IPS DF 6.9 (cell line): ENCODE measurements at regions not wholly inside any gene's neighbourhood (a gene's known extent, or its start where the extent isn't known, plus 50 kb on each side); places are given as distances from the start of the nearest gene placed in this dataset.
"Not testable (repeated sequence)": the region's sequence is repeated elsewhere in the genome, so short reads cannot be mapped to it uniquely, and the experiment has no call there.

Experiments
- DNase-seq: peaks from one replicate; pipeline ENCODE4 v3.0.0-alpha.2; 2013; ENCODE audit warnings: low read depth, low spot score
- H3K27ac ChIP-seq: one replicate; pipeline ENCODE4 v1.5.1; 2013; ENCODE audit warnings: low read length, control low read depth
- H3K27me3 ChIP-seq: 2 replicates; pipeline ENCODE4 v1.6.1; 2013; ENCODE audit warnings: mild to moderate bottlenecking, low read length; ENCODE audit not compliant: control insufficient read depth, insufficient read depth
- H3K36me3 ChIP-seq: 2 replicates; pipeline ENCODE4 v1.6.1; 2013; ENCODE audit warnings: low read length; ENCODE audit not compliant: control insufficient read depth, insufficient read depth
- H3K4me1 ChIP-seq: 2 replicates; pipeline ENCODE4 v1.6.1; 2013; ENCODE audit warnings: low read length; ENCODE audit not compliant: control insufficient read depth, insufficient read depth
- H3K4me3 ChIP-seq: 2 replicates; pipeline ENCODE4 v1.5.1; 2013; ENCODE audit warnings: mild to moderate bottlenecking, low read length
- H3K9me3 ChIP-seq: 2 replicates; pipeline ENCODE4 v1.6.1; 2013; ENCODE audit warnings: low read length, inconsistent platforms; ENCODE audit not compliant: control insufficient read depth, insufficient read depth
- WGBS: extraction: QIAGEN DNeasy Blood & Tissue Kit; methylation state at CpG from one replicate; pipeline ENCODE4 v1.1.7; 2013; ENCODE audit warnings: mixed read lengths, missing lambda C conversion rate; ENCODE audit not compliant: insufficient read length, insufficient coverage; 5-methylcytosine and 5-hydroxymethylcytosine counted together

DNA sequence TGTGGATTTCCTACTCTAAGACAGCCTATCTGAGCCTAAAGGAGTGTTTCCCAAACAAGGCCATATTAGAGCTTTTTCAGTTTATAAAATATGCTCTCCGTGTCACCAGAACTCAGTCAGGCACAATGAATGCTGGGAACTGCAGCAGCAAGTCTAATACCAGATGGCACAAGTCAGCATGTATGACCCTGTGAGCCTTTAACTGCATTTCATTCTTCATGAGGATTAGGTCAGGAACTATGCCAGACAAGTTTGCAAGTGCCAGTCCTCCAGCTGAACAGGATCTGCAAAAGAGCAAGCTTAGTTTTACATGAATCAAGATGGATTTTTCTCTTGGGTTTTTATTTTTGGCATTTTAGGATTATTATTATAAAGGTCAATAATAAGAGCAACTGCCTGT, 66.7 kb upstream of the SAMD5 start:
- no peak for DNase-seq
- Histone ChIP-seq H3K27ac (no peak overlapping the region), H3K9me3 (no peaks in the 10 kb centered on the region), H3K27me3 (peaks cover 32% of the 10 kb centered on the region; the same call in 1 of the 2 replicates), H3K36me3 (no peaks in the 10 kb centered on the region), H3K4me1 (peaks cover 4% of the 10 kb centered on the region; the same call in 1 of the 2 replicates), H3K4me3 (no peak overlapping the region)
- WGBS = no CpG with 5 or more reads among the region's 1 CpG

DNA sequence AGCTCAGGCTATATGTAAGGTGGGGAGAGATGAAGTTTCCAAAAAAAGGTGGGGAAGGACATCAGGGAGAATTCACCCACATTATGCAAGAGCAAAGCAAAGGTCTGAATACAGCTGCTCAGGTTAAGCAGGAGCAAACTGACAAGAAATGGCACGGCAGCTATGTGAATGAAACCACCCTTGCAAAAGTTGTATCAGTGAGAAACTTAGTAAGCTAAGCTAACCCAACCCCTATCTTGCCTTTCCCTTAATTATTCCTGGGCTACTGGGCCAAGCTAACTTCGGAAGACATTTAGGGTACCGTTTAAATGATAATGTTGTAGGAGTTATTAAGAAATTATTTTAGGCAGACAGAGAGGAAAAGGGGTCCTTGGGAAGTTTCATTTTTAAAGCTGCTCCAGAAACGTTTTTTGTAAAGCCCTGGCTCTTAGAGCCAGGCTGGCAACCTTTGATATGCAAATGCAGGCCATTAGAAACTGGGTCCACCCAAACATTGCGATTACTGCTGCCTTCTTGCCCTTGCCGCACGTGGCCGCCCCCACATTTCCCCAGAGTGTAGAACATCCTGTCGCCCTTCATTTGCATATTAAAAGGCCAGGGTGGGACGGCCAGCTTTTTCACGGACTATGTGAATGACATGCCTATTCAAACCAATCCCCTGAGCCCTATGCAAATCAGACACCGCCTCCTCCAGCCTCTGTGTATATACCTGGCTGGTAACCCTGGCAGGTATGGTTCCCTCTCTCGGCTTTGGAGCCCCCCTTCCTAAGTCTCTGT, 60.5 kb upstream of the SAMD5 start:
- Histone ChIP-seq H3K9me3 (no peaks in the 10 kb centered on the region), H3K36me3 (no peaks in the 10 kb centered on the region), H3K4me3 (no peak overlapping the region), H3K27me3 (no peaks in the 10 kb centered on the region; the same call in 1 of the 2 replicates), H3K27ac (no peak overlapping the region), H3K4me1 (peaks cover 10% of the 10 kb centered on the region)
- no CpG with 5 or more reads among the region's 13 CpGs for WGBS
- peak; percentile 88 for DNase-seq

DNA sequence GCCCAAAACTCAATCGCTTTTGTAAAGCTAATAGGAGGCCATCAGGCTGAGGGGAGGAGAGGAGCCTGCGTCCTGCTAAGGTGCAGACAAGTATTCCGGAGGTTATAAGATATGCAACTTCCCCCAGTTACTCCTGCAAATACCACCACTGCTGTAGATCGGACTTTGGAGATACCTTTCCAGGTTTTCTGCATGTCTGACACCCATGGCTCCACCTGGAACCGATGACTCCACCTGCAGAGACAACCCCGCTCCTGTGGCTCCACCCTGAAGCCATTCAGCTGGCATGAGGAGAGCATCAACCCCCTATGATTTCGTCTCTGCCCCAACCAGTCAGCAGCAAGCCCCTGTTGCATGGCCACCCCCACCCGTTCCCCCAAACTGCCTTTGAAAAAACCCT, 59.7 kb upstream of the SAMD5 start:
- no CpG with 5 or more reads among the region's 8 CpGs for WGBS
- Histone ChIP-seq H3K27ac (no peak overlapping the region), H3K27me3 (no peaks in the 10 kb centered on the region), H3K9me3 (no peaks in the 10 kb centered on the region), H3K4me1 (peaks cover 10% of the 10 kb centered on the region), H3K36me3 (no peaks in the 10 kb centered on the region), H3K4me3 (no peak overlapping the region)
- no peak for DNase-seq

DNA sequence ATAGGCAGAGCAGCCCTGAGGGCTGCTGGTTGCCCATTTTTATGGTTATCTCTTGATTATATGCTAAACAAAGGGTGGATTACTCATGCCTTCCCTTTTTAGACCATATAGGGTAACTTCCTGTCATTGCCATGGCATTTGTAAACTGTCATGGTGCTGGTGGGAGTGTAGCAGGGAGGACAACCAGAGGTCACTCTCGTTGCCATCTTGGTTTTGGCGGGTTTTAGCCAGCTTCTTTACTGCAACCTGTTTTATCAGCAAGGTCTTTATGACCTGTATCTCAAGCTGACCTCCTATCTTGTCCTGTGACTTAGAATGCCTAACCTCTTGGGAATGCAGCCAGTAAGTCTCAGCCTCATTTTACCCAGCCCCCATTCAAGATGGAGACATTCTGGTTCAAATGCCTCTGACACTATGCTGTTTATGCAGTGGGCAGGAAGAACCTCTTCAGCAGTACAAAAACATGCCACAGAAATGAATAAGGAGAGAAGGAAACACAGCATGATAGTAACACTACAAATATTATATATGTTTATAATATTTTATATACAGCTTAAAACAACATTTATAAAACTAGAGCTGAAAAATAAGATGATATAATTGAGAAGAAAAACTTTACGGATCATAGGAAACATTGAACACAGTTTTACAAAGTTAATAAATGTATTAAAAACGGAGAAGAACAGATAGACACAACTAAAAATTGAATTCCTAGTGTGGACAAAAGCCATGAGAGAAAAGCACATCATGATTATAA, 58.9 kb upstream of the SAMD5 start:
- Histone ChIP-seq H3K4me3 (no peak overlapping the region), H3K27ac (no peak overlapping the region), H3K9me3 (no peaks in the 10 kb centered on the region), H3K36me3 (no peaks in the 10 kb centered on the region), H3K27me3 (no peaks in the 10 kb centered on the region), H3K4me1 (peaks cover 10% of the 10 kb centered on the region)
- no peak for DNase-seq
- no CpG with 5 or more reads among the region's 4 CpGs for WGBS

DNA sequence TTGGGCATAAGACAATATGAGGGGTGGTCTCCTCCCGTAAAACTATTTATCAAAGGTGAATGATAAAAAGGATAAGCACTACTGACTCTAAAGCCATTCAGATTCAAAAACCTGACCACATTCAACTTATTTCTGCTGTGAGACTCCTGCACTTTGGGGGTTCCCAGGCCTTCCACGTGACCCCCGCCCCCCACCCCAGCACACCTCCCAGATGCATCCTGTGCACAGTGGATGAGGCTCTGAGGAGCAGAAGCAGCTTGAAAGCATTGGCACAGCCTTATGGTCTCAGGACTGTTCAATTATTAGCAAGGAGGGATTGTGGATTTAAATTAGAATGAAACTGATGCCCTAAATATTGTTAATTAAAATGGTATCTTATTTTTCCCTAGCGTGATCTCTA, 55.1 kb upstream of the SAMD5 start:
- Histone ChIP-seq H3K27ac (no peak overlapping the region), H3K4me3 (no peak overlapping the region), H3K4me1 (peaks cover 7% of the 10 kb centered on the region), H3K9me3 (no peaks in the 10 kb centered on the region), H3K27me3 (no peaks in the 10 kb centered on the region), H3K36me3 (no peaks in the 10 kb centered on the region)
- WGBS = no CpG with 5 or more reads among the region's 4 CpGs
- DNase-seq = no peak

DNA sequence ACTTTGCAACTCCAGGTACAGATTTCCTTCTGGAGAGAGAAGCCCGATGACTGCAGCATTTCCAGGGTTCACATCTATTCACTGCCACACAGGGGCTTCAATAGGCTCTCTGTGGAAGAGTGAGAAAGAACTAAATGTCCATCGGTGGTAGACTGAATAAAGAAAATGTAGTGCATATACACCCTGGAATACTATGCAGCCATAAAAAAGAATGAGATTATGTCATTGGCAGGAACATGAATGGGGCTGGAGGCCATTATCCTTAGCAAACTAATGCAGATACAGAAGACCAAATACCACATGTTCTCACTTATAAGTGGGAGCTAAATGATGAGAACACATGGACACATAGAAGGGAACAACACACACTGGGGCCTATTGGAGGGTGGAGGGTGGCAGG, 53.6 kb upstream of the SAMD5 start:
- WGBS = no CpG with 5 or more reads among the region's 2 CpGs
- not testable (repeated sequence) for H3K4me1 ChIP-seq

More for the DNA sequence above, 53.6 kb upstream of the SAMD5 start:
- not testable (repeated sequence) for H3K27me3 ChIP-seq, H3K9me3 ChIP-seq, H3K4me3 ChIP-seq, H3K27ac ChIP-seq, H3K36me3 ChIP-seq, DNase-seq
